C4-2B (cell line): ENCODE measurements at regions not wholly inside any gene's neighbourhood (a gene's known extent, or its start where the extent isn't known, plus 50 kb on each side); places are given as distances from the start of the nearest gene placed in this dataset.

Experiments used
- H3K27ac ChIP-seq: fragments of 450-650 bp; 2 replicates; pipeline ENCODE4 v1.5.1; 2017
- CTCF ChIP-seq: fragments of 450-650 bp; conservative IDR thresholded peaks from 2 replicates; pipeline ENCODE4 v1.5.1; 2017; ENCODE audit warnings: mild to moderate bottlenecking
- ZFX ChIP-seq: fragments of 450-650 bp; IDR thresholded peaks from 2 replicates; pipeline ENCODE4 v1.6.1; 2017

GRCh38 chr12:104856531-104856930 is 101.6 kb downstream of the SLC41A2 start:
- no peak for TF ChIP-seq ZFX
- no peak for TF ChIP-seq CTCF
- H3K27ac ChIP-seq = no peak overlapping the region

GRCh38 chr12:104855599-104855998 is 102.5 kb downstream of the SLC41A2 start:
- TF ChIP-seq CTCF (no peak), ZFX (no peak)
- no peak overlapping the region for H3K27ac ChIP-seq

- TF ChIP-seq ZFX (no peak), CTCF (no peak)
- H3K27ac ChIP-seq = no peak overlapping the region
Measured at GRCh38 chr12:104852896-104853295, 105.2 kb downstream of the SLC41A2 start.

- TF ChIP-seq CTCF = no peak
Measured at GRCh38 chr12:104852102-104852501, 106.0 kb downstream of the SLC41A2 start.

GRCh38 chr12:104850781-104851180 is 107.3 kb downstream of the SLC41A2 start:
- TF ChIP-seq ZFX (no peak), CTCF (no peak)
- no peak overlapping the region for H3K27ac ChIP-seq

More at GRCh38 chr12:104852102-104852501, 106.0 kb downstream of the SLC41A2 start:
- no peak overlapping the region for H3K27ac ChIP-seq

- TF ChIP-seq ZFX = no peak
- no peak for TF ChIP-seq CTCF
Measured at GRCh38 chr12:104846056-104846767, 111.9 kb downstream of the SLC41A2 start.

GRCh38 chr12:104844123-104844522 is 114.0 kb downstream of the SLC41A2 start:
- H3K27ac ChIP-seq = no peak overlapping the region
- TF ChIP-seq ZFX = no peak
- TF ChIP-seq CTCF = no peak

More at GRCh38 chr12:104846056-104846767, 111.9 kb downstream of the SLC41A2 start:
- H3K27ac ChIP-seq = no peak overlapping the region
